Kidney epithelial cell (primary cell): ENCODE measurements at regions not wholly inside any gene's neighbourhood (a gene's known extent, or its start where the extent isn't known, plus 50 kb on each side); places are given as distances from the start of the nearest gene placed in this dataset.

Source experiments
- DNase-seq: peaks from one replicate; pipeline ENCODE4 v3.0.0-alpha.2; 2010; ENCODE audit warnings: low read depth
- H3K27me3 ChIP-seq: 2 replicates; pipeline ENCODE4 v1.6.0; 2011; ENCODE audit warnings: low read length; ENCODE audit not compliant: control insufficient read depth, insufficient read depth
- H3K36me3 ChIP-seq: 2 replicates; pipeline ENCODE4 v1.5.1; 2011; ENCODE audit warnings: low read length; ENCODE audit not compliant: control insufficient read depth, insufficient read depth
- H3K4me3 ChIP-seq: 2 replicates; pipeline ENCODE4 v1.5.1; 2011; ENCODE audit warnings: low read depth, mild to moderate bottlenecking, control low read depth, low read length
- CTCF ChIP-seq: IDR thresholded peaks from 2 replicates; pipeline ENCODE4 v1.5.1; 2011; ENCODE audit warnings: mild to moderate bottlenecking, moderate library complexity, low read length, control low read depth, inconsistent platforms; ENCODE audit not compliant: insufficient read depth, poor library complexity, severe bottlenecking

- no peak for TF ChIP-seq CTCF
- Histone ChIP-seq H3K36me3 (no peaks in the 10 kb centered on the region), H3K27me3 (no peaks in the 10 kb centered on the region), H3K4me3 (no peak overlapping the region)
- DNase-seq = no peak
Measured at GRCh38 chr13:61797397-61797796, 381.7 kb upstream of the PCDH20 start.

GRCh38 chr13:61795580-61795979 is 379.9 kb upstream of the PCDH20 start:
- no peak for DNase-seq
- no peaks in the 10 kb centered on the region for H3K27me3 ChIP-seq
- TF ChIP-seq CTCF = no peak

GRCh38 chr13:61779456-61779855 is 363.8 kb upstream of the PCDH20 start:
- Histone ChIP-seq H3K4me3 (no peak overlapping the region), H3K27me3 (no peaks in the 10 kb centered on the region), H3K36me3 (no peaks in the 10 kb centered on the region)
- DNase-seq = no peak
- no peak for TF ChIP-seq CTCF

More at GRCh38 chr13:61795580-61795979, 379.9 kb upstream of the PCDH20 start:
- Histone ChIP-seq H3K4me3 (no peak overlapping the region), H3K36me3 (no peaks in the 10 kb centered on the region)

- H3K36me3 ChIP-seq = no peaks in the 10 kb centered on the region
- H3K27me3 ChIP-seq = no peaks in the 10 kb centered on the region
- TF ChIP-seq CTCF = no peak
- no peak for DNase-seq
- H3K4me3 ChIP-seq = no peak overlapping the region
Measured at GRCh38 chr13:61778531-61778930, 362.9 kb upstream of the PCDH20 start.

GRCh38 chr13:61777899-61778298 is 362.2 kb upstream of the PCDH20 start:
- H3K36me3 ChIP-seq = no peaks in the 10 kb centered on the region
- TF ChIP-seq CTCF = no peak
- H3K4me3 ChIP-seq = no peak overlapping the region
- H3K27me3 ChIP-seq = no peaks in the 10 kb centered on the region
- no peak for DNase-seq

GRCh38 chr13:61777271-61777670 is 361.6 kb upstream of the PCDH20 start:
- Histone ChIP-seq H3K4me3 (no peak overlapping the region), H3K27me3 (no peaks in the 10 kb centered on the region), H3K36me3 (no peaks in the 10 kb centered on the region)
- TF ChIP-seq CTCF = no peak
- DNase-seq = no peak
